Activated CD4-positive, alpha-beta T cell treated with anti-CD3 and anti-CD28 coated beads, Interleukin-2, amount 10 ng/mL, durations not matched to agents 24 days and 14 days (primary cell): ENCODE measurements at regions not wholly inside any gene's neighbourhood (a gene's known extent, or its start where the extent isn't known, plus 50 kb on each side); places are given as distances from the start of the nearest gene placed in this dataset.

Experiments
- DNase-seq: peaks from one replicate; pipeline ENCODE4 v3.0.0; 2022
- H3K27ac Mint-ChIP-seq: one replicate; pipeline ENCODE4 v1.8.0; 2022; ENCODE audit warnings: mild to moderate bottlenecking, mixed read lengths
- H3K27me3 Mint-ChIP-seq: one replicate; pipeline ENCODE4 v1.8.0; 2022; ENCODE audit warnings: mixed read lengths
- H3K36me3 Mint-ChIP-seq: one replicate; pipeline ENCODE4 v1.8.0; 2022; ENCODE audit warnings: low read depth, mild to moderate bottlenecking, mixed read lengths
- H3K4me1 Mint-ChIP-seq: one replicate; pipeline ENCODE4 v1.8.0; 2021; ENCODE audit warnings: mixed read lengths
- H3K4me3 Mint-ChIP-seq: one replicate; pipeline ENCODE4 v1.8.0; 2022; ENCODE audit warnings: mild to moderate bottlenecking, moderate library complexity, mixed read lengths
- H3K9me3 Mint-ChIP-seq: one replicate; pipeline ENCODE4 v1.8.0; 2021; ENCODE audit warnings: mixed read lengths
- intact Hi-C: fragments of 100-400 bp; cut with micrococcal nuclease; formaldehyde crosslinking; loops from one replicate; pipeline ENCODE4 v1.15.1; 2023

- Mint-ChIP-seq H3K36me3 (no peaks in the 10 kb centered on the region), H3K4me1 (no peaks in the 10 kb centered on the region), H3K9me3 (no peaks in the 10 kb centered on the region), H3K27ac (no peak overlapping the region), H3K4me3 (no peak overlapping the region), H3K27me3 (peaks cover 5% of the 10 kb centered on the region)
- DNase-seq, result peak; percentile 7
- intact Hi-C loops, result no loop called here
Observed at GRCh38 chr12:59839514-59839913, 243.7 kb downstream of the SLC16A7 start.

GRCh38 chr12:59843260-59843843, 247.5 kb downstream of the SLC16A7 start:
- Mint-ChIP-seq H3K27ac (no peak overlapping the region), H3K4me3 (no peak overlapping the region), H3K4me1 (no peaks in the 10 kb centered on the region), H3K9me3 (no peaks in the 10 kb centered on the region), H3K27me3 (peaks cover 5% of the 10 kb centered on the region), H3K36me3 (no peaks in the 10 kb centered on the region)
- intact Hi-C loops, result no loop called here
- no peak for DNase-seq

- DNase-seq, result no peak
- Mint-ChIP-seq H3K27ac (no peak overlapping the region), H3K36me3 (no peaks in the 10 kb centered on the region), H3K27me3 (peaks cover 3% of the 10 kb centered on the region), H3K4me3 (no peak overlapping the region), H3K4me1 (no peaks in the 10 kb centered on the region), H3K9me3 (no peaks in the 10 kb centered on the region)
- intact Hi-C loops, result no loop called here
Observed at GRCh38 chr12:59844750-59845149, 248.9 kb downstream of the SLC16A7 start.

DNA sequence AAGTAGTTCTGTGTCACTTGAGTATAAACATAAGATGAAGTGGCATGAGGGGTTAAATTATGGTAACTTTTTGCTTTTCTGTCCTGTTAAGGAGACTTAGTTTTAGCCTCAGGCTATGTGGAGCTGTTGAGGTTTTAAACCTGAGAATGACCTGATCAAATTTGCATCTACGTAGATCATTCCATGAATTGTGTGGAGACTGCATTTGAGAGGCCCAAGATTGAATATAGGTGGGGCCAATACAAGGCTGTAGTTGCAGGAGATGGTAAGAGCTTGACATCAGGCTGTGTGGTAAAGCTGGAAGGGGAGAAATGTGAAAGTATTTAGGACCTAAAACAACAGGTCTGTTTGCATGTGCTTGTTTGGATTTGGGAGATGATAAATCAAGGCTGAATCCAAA, 249.5 kb downstream of the SLC16A7 start:
- peaks cover 3% of the 10 kb centered on the region for H3K27me3 Mint-ChIP-seq
- no peak overlapping the region for H3K27ac Mint-ChIP-seq
- intact Hi-C loops, result no loop called here
- H3K4me1 Mint-ChIP-seq, result no peaks in the 10 kb centered on the region
- DNase-seq, result no peak
- no peak overlapping the region for H3K4me3 Mint-ChIP-seq
- H3K9me3 Mint-ChIP-seq, result no peaks in the 10 kb centered on the region
- H3K36me3 Mint-ChIP-seq, result no peaks in the 10 kb centered on the region

DNA sequence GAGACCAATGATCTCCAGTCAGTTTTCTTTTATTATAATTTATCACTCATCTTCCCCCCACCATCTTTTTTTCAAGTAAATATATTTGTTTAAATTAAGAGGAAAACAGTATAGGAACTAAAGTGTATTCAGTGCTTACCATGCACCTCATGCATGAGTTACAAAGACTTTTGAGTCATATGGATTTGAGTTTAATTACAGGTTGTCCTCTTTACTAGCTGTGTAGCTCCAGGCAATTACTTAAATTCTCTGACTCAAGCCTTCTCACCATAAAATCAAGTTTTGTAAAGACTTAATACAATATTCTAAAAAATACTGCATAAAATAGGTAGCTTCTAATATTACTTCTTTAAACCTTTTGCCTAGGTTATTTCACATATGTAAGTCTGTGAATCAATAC, 251.3 kb downstream of the SLC16A7 start:
- DNase-seq, result no peak

GRCh38 chr12:59850268-59850667, 254.4 kb downstream of the SLC16A7 start:
- no peak for DNase-seq
- intact Hi-C loops, result no loop called here
- H3K9me3 Mint-ChIP-seq, result no peaks in the 10 kb centered on the region

More for the DNA sequence above, 251.3 kb downstream of the SLC16A7 start:
- no peak overlapping the region for H3K4me3 Mint-ChIP-seq
- H3K4me1 Mint-ChIP-seq, result no peaks in the 10 kb centered on the region
- no peak overlapping the region for H3K27ac Mint-ChIP-seq
- H3K27me3 Mint-ChIP-seq, result peaks cover 3% of the 10 kb centered on the region
- H3K36me3 Mint-ChIP-seq, result no peaks in the 10 kb centered on the region
- H3K9me3 Mint-ChIP-seq, result no peaks in the 10 kb centered on the region
- intact Hi-C loops, result no loop called here

GRCh38 chr12:59858508-59859170, 262.8 kb downstream of the SLC16A7 start:
- peaks cover 4% of the 10 kb centered on the region for H3K9me3 Mint-ChIP-seq
- no peak overlapping the region for H3K27ac Mint-ChIP-seq
- H3K4me3 Mint-ChIP-seq, result no peak overlapping the region
- no peaks in the 10 kb centered on the region for H3K36me3 Mint-ChIP-seq
- intact Hi-C loops, result no loop called here
- no peak for DNase-seq
- no peaks in the 10 kb centered on the region for H3K4me1 Mint-ChIP-seq
- H3K27me3 Mint-ChIP-seq, result no peaks in the 10 kb centered on the region

More at GRCh38 chr12:59850268-59850667, 254.4 kb downstream of the SLC16A7 start:
- Mint-ChIP-seq H3K4me3 (no peak overlapping the region), H3K36me3 (no peaks in the 10 kb centered on the region), H3K27ac (no peak overlapping the region), H3K27me3 (no peaks in the 10 kb centered on the region), H3K4me1 (no peaks in the 10 kb centered on the region)

- H3K9me3 Mint-ChIP-seq, result peaks cover 4% of the 10 kb centered on the region
- no peak for DNase-seq
- H3K27ac Mint-ChIP-seq, result no peak overlapping the region
- H3K36me3 Mint-ChIP-seq, result no peaks in the 10 kb centered on the region
- H3K4me1 Mint-ChIP-seq, result no peaks in the 10 kb centered on the region
- intact Hi-C loops, result no loop called here
- H3K27me3 Mint-ChIP-seq, result no peaks in the 10 kb centered on the region
- H3K4me3 Mint-ChIP-seq, result no peak overlapping the region
Observed at GRCh38 chr12:59859171-59859510, 263.3 kb downstream of the SLC16A7 start.

DNA sequence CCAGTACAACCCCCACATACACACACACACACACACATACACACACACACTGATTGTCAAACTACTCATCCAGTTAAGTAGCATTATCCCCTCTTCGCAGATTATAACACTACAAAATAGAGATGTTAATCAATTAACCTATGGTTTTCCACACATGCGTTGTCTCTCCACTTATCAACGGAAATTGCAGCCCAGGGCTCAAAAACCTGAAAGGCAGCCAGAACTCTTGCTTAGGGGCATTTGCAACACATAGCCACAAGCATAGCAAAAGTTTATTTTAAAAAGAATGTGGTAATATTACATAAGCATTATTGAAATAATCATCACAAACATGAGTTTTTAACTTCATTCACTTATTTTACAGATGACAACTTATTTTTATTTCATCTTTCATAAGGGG, 265.8 kb downstream of the SLC16A7 start:
- H3K27ac Mint-ChIP-seq, result no peak overlapping the region
- H3K36me3 Mint-ChIP-seq, result no peaks in the 10 kb centered on the region
- H3K9me3 Mint-ChIP-seq, result no peaks in the 10 kb centered on the region
- DNase-seq, result no peak
- H3K4me1 Mint-ChIP-seq, result no peaks in the 10 kb centered on the region
- intact Hi-C loops, result no loop called here
- no peaks in the 10 kb centered on the region for H3K27me3 Mint-ChIP-seq
- no peak overlapping the region for H3K4me3 Mint-ChIP-seq

GRCh38 chr12:59867055-59867454, 271.2 kb downstream of the SLC16A7 start:
- Mint-ChIP-seq H3K36me3 (no peaks in the 10 kb centered on the region), H3K27ac (no peak overlapping the region), H3K27me3 (no peaks in the 10 kb centered on the region), H3K4me1 (no peaks in the 10 kb centered on the region), H3K4me3 (no peak overlapping the region), H3K9me3 (no peaks in the 10 kb centered on the region)
- intact Hi-C loops, result no loop called here
- no peak for DNase-seq

DNA sequence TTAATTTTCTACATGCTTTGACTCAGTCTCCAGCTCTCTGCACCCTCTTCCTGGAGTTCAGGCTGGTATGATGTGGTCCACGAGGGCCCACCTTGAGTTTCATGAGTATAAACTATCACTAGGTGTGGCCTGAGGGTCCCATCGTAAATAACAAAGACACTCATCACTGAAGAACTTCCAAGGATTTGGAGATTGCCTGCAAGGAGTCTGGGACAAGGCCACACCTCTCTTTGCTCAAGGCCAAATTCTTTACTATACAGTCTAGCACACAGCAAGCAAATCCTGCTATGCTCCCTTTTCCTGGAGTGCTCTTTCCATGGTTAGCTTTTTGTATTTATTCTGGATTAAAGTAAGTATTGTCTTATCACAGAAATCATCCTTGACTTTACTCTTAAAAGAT, 271.9 kb downstream of the SLC16A7 start:
- no peaks in the 10 kb centered on the region for H3K36me3 Mint-ChIP-seq
- H3K4me1 Mint-ChIP-seq, result no peaks in the 10 kb centered on the region
- no peak overlapping the region for H3K4me3 Mint-ChIP-seq
- H3K27ac Mint-ChIP-seq, result no peak overlapping the region
- no peaks in the 10 kb centered on the region for H3K27me3 Mint-ChIP-seq
- no peaks in the 10 kb centered on the region for H3K9me3 Mint-ChIP-seq
- intact Hi-C loops, result no loop called here
- DNase-seq, result no peak

GRCh38 chr12:59871779-59872178, 275.9 kb downstream of the SLC16A7 start:
- Mint-ChIP-seq H3K27me3 (no peaks in the 10 kb centered on the region), H3K9me3 (no peaks in the 10 kb centered on the region)
- intact Hi-C loops, result no loop called here

DNA sequence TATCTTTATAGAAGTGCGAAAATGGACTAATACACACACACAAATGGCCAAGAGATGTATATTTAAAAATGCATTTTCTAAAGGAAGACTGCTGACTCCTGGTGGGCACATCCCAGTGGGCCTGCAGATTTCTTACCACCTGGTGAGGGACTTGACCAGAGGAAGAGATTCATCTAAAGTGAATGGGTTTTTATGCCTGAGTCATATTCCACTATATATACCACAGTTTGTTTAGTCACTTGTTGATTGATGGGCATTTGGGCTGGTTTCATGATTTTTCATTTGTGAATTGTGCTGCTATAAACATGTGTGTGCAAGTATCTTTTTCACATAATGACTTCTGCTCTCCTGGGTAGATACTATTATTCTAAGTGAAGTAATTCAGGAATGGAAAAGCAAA, 277.3 kb downstream of the SLC16A7 start:
- no peaks in the 10 kb centered on the region for H3K9me3 Mint-ChIP-seq
- H3K36me3 Mint-ChIP-seq, result no peaks in the 10 kb centered on the region
- H3K4me3 Mint-ChIP-seq, result no peak overlapping the region
- no peak overlapping the region for H3K27ac Mint-ChIP-seq
- no peak for DNase-seq
- no peaks in the 10 kb centered on the region for H3K4me1 Mint-ChIP-seq
- intact Hi-C loops, result no loop called here
- H3K27me3 Mint-ChIP-seq, result no peaks in the 10 kb centered on the region

More at GRCh38 chr12:59871779-59872178, 275.9 kb downstream of the SLC16A7 start:
- H3K36me3 Mint-ChIP-seq, result no peaks in the 10 kb centered on the region
- no peaks in the 10 kb centered on the region for H3K4me1 Mint-ChIP-seq
- DNase-seq, result no peak
- no peak overlapping the region for H3K27ac Mint-ChIP-seq
- no peak overlapping the region for H3K4me3 Mint-ChIP-seq

GRCh38 chr12:59874781-59875180, 279.0 kb downstream of the SLC16A7 start:
- no peak for DNase-seq
- Mint-ChIP-seq H3K36me3 (no peaks in the 10 kb centered on the region), H3K27me3 (no peaks in the 10 kb centered on the region), H3K9me3 (no peaks in the 10 kb centered on the region), H3K27ac (no peak overlapping the region), H3K4me1 (no peaks in the 10 kb centered on the region), H3K4me3 (no peak overlapping the region)
- intact Hi-C loops, result no loop called here
